Endodermal cell (in vitro differentiated cells): ENCODE measurements at regions not wholly inside any gene's neighbourhood (a gene's known extent, or its start where the extent isn't known, plus 50 kb on each side); places are given as distances from the start of the nearest gene placed in this dataset.
A peak's percentile ranks its signal among the peaks of the same experiment; 100 is the strongest.

Experiments
- DNase-seq: peaks from one replicate; pipeline ENCODE4 v3.0.0-alpha.2; 2017
- H3K27ac ChIP-seq: 2 replicates; pipeline ENCODE4 v1.5.1; 2013; ENCODE audit warnings: mild to moderate bottlenecking, low read depth, low read length, moderate library complexity
- H3K27me3 ChIP-seq: 2 replicates; pipeline ENCODE4 v1.6.1; 2013; ENCODE audit warnings: mild to moderate bottlenecking, low read length, moderate library complexity; ENCODE audit not compliant: insufficient read depth, control insufficient read depth, poor library complexity, severe bottlenecking
- H3K36me3 ChIP-seq: 2 replicates; pipeline ENCODE4 v1.7.0; 2013; ENCODE audit warnings: mild to moderate bottlenecking, low read length, moderate library complexity; ENCODE audit not compliant: control insufficient read depth, insufficient read depth
- H3K4me1 ChIP-seq: one replicate; pipeline ENCODE4 v1.7.0; 2013; ENCODE audit warnings: low read length; ENCODE audit not compliant: control insufficient read depth, insufficient read depth
- H3K4me3 ChIP-seq: 2 replicates; pipeline ENCODE4 v1.5.1; 2013; ENCODE audit warnings: mild to moderate bottlenecking, low read length, moderate library complexity
- H3K9ac ChIP-seq: 2 replicates; pipeline ENCODE4 v1.6.1; 2013; ENCODE audit warnings: mild to moderate bottlenecking, low read length, moderate library complexity; ENCODE audit not compliant: poor library complexity, severe bottlenecking; ENCODE audit errors: extremely low read depth
- H3K9me3 ChIP-seq: 2 replicates; pipeline ENCODE4 v1.6.1; 2013; ENCODE audit warnings: mild to moderate bottlenecking, low read length, moderate library complexity; ENCODE audit not compliant: control insufficient read depth
- H3K27ac Mint-ChIP-seq: 2 replicates; pipeline ENCODE4 v1.8.0; 2020; ENCODE audit warnings: mixed read lengths
- H3K27me3 Mint-ChIP-seq: 2 replicates; pipeline ENCODE4 v1.8.0; 2021; ENCODE audit warnings: mild to moderate bottlenecking, mixed read lengths; ENCODE audit not compliant: insufficient read depth
- H3K36me3 Mint-ChIP-seq: 2 replicates; pipeline ENCODE4 v1.8.0; 2020; ENCODE audit warnings: low read depth, mixed read lengths
- H3K4me1 Mint-ChIP-seq: 2 replicates; pipeline ENCODE4 v1.8.0; 2020; ENCODE audit warnings: mixed read lengths
- H3K4me3 Mint-ChIP-seq: 2 replicates; pipeline ENCODE4 v1.8.0; 2020; ENCODE audit warnings: mild to moderate bottlenecking, moderate library complexity, mixed read lengths
- H3K9me3 Mint-ChIP-seq: 2 replicates; pipeline ENCODE4 v1.8.0; 2020; ENCODE audit warnings: mild to moderate bottlenecking, mixed read lengths
- CTCF ChIP-seq: fragments of 200-600 bp; sonication (generic); conservative IDR thresholded peaks from 2 replicates; pipeline ENCODE4 v1.5.0; 2021; ENCODE audit warnings: antibody characterized with exemption, mild to moderate bottlenecking
- WGBS, 2 experiments: methylation state at CpG; one replicate each; pipeline versions ENCODE4 v1.1.5 to v1.1.7; 2013; ENCODE audit warnings: missing lambda C conversion rate in 2 of 2, mixed read lengths in 1 of 2; ENCODE audit not compliant: insufficient coverage in 1 of 2, insufficient read length in 1 of 2; 5-methylcytosine and 5-hydroxymethylcytosine counted together

DNA sequence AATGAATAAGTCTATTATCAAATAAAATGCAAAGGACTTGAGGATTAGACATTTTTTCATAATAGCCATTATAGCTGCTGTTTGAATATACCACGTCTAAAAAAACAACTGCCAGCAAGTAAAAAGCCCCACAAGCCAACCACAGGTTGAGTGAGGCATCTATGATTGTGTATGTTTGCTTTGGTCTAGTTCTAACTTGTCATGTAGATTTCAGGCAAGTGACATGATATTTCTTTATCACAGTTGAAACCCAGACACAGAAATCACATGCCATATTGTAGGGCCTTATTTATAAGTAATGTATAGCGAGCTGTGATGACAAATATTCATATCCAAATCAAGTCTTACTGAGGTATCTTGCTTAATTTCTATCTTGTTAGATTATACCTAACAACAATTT lies 225.8 kb downstream of the EMP1 start:
- peaks cover 48% of the 10 kb centered on the region for H3K27me3 Mint-ChIP-seq
- WGBS, 2 experiments: 83% methylated on average over 1 of the region's 2 CpGs; no CpG with 5 or more reads in 1 of the 2 experiments
- Histone ChIP-seq H3K27me3 (peaks cover 7% of the 10 kb centered on the region), H3K9me3 (no peaks in the 10 kb centered on the region), H3K36me3 (no peaks in the 10 kb centered on the region), H3K4me3 (no peak overlapping the region), H3K9ac (no peak overlapping the region), H3K27ac (no peak overlapping the region), H3K4me1 (peaks cover 8% of the 10 kb centered on the region)
- H3K9me3 Mint-ChIP-seq: no peaks in the 10 kb centered on the region
- no peaks in the 10 kb centered on the region for H3K36me3 Mint-ChIP-seq
- no peak overlapping the region for H3K27ac Mint-ChIP-seq
- DNase-seq: no peak
- TF ChIP-seq CTCF: no peak
- peaks cover 14% of the 10 kb centered on the region for H3K4me1 Mint-ChIP-seq
- no peak overlapping the region for H3K4me3 Mint-ChIP-seq

GRCh38 chr12:13417516-13417915 lies 221.0 kb downstream of the EMP1 start:
- Histone ChIP-seq H3K4me1 (peaks cover 8% of the 10 kb centered on the region), H3K9ac (no peak overlapping the region), H3K27me3 (peaks cover 7% of the 10 kb centered on the region), H3K9me3 (no peaks in the 10 kb centered on the region), H3K27ac (no peak overlapping the region), H3K36me3 (no peaks in the 10 kb centered on the region), H3K4me3 (no peak overlapping the region)
- H3K27ac Mint-ChIP-seq: no peak overlapping the region
- 94% methylated on average over 2 of the region's 2 CpGs; no CpG with 5 or more reads in 1 of the 2 experiments for WGBS, 2 experiments
- peaks cover 30% of the 10 kb centered on the region for H3K27me3 Mint-ChIP-seq
- peaks cover 3% of the 10 kb centered on the region for H3K4me1 Mint-ChIP-seq
- DNase-seq: peak; percentile 12
- no peak overlapping the region for H3K4me3 Mint-ChIP-seq
- TF ChIP-seq CTCF: no peak
- no peaks in the 10 kb centered on the region for H3K9me3 Mint-ChIP-seq
- H3K36me3 Mint-ChIP-seq: no peaks in the 10 kb centered on the region

GRCh38 chr12:13411287-13411686 lies 214.8 kb downstream of the EMP1 start:
- Mint-ChIP-seq H3K9me3 (peaks cover 17% of the 10 kb centered on the region), H3K4me1 (peaks cover 4% of the 10 kb centered on the region), H3K36me3 (no peaks in the 10 kb centered on the region), H3K4me3 (no peak overlapping the region), H3K27me3 (peaks cover 25% of the 10 kb centered on the region), H3K27ac (no peak overlapping the region)
- no peak for DNase-seq
- Histone ChIP-seq H3K9ac (no peak overlapping the region), H3K4me1 (no peaks in the 10 kb centered on the region), H3K4me3 (no peak overlapping the region), H3K36me3 (no peaks in the 10 kb centered on the region), H3K27me3 (no peaks in the 10 kb centered on the region), H3K27ac (no peak overlapping the region), H3K9me3 (peaks cover 23% of the 10 kb centered on the region)
- 81% methylated on average over 2 of the region's 2 CpGs; no CpG with 5 or more reads in 1 of the 2 experiments for WGBS, 2 experiments
- TF ChIP-seq CTCF: no peak
